ENCODE measurements at regions not wholly inside any gene's neighbourhood (a gene's known extent, or its start where the extent isn't known, plus 50 kb on each side); places are given as distances from the start of the nearest gene placed in this dataset.
"Not testable (repeated sequence)": the region's sequence is repeated elsewhere in the genome, so short reads cannot be mapped to it uniquely, and the experiment has no call there.

- DNase-seq = no peak
- no peak overlapping the region for H3K9ac ChIP-seq (ENCODE audit: low read depth in 2 of 2, low read length in 2 of 2)
- intact Hi-C loops (cut with DNase I) = no loop called here
- H3K27me3 ChIP-seq = no peaks in the 10 kb centered on the region
- no peaks in the 10 kb centered on the region for H3K9me3 ChIP-seq
- H3K4me3 ChIP-seq = no peak overlapping the region
- H3K27ac ChIP-seq = no peak overlapping the region
- H3K4me1 ChIP-seq = no peaks in the 10 kb centered on the region
- TF ChIP-seq, protein P1, sequence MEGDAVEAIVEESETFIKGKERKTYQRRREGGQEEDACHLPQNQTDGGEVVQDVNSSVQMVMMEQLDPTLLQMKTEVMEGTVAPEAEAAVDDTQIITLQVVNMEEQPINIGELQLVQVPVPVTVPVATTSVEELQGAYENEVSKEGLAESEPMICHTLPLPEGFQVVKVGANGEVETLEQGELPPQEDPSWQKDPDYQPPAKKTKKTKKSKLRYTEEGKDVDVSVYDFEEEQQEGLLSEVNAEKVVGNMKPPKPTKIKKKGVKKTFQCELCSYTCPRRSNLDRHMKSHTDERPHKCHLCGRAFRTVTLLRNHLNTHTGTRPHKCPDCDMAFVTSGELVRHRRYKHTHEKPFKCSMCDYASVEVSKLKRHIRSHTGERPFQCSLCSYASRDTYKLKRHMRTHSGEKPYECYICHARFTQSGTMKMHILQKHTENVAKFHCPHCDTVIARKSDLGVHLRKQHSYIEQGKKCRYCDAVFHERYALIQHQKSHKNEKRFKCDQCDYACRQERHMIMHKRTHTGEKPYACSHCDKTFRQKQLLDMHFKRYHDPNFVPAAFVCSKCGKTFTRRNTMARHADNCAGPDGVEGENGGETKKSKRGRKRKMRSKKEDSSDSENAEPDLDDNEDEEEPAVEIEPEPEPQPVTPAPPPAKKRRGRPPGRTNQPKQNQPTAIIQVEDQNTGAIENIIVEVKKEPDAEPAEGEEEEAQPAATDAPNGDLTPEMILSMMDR (IDR thresholded peaks at IDR 0.05) = no peak
- no peaks in the 10 kb centered on the region for H3K36me3 ChIP-seq
Measured at GRCh38 chr15:79572691-79573404, 140.7 kb downstream of the MINAR1 start.

- H3K27ac ChIP-seq; H3K4me3 ChIP-seq; H3K9ac ChIP-seq (ENCODE audit: low read depth in 2 of 2, low read length in 2 of 2); H3K36me3 ChIP-seq; H3K4me1 ChIP-seq; intact Hi-C loops (cut with DNase I); DNase-seq; H3K9me3 ChIP-seq; H3K27me3 ChIP-seq: not testable (repeated sequence)
Measured at GRCh38 chr15:79574431-79575273, 142.5 kb downstream of the MINAR1 start.

DNA sequence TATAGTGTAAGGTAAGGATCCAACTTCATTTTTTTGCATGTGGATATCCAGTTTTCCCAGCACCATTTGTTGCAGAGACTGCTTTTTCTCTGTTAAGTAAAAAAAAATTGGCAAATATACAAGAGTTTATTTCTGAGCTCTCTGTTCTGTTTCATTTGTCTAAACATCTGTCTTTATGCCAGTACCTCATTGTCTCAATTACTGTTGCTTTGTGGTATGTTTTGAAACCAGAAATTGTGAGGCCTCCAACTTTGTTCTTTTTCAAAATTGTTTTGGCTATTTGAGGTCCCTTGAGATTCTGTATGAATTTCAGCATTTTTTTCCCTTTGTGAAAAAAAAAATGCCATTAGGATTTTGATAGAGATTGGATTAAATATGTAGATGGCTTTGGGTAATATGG, 150.5 kb downstream of the MINAR1 start:
- Histone ChIP-seq H3K36me3 (no peaks in the 10 kb centered on the region), H3K9me3 (no peaks in the 10 kb centered on the region), H3K4me1 (no peaks in the 10 kb centered on the region), H3K4me3 (no peak overlapping the region), H3K9ac (ENCODE audit: low read depth in 2 of 2, low read length in 2 of 2) (no peak overlapping the region), H3K27ac (no peak overlapping the region), H3K27me3 (no peaks in the 10 kb centered on the region)
- intact Hi-C loops (cut with DNase I) = no loop called here
- no peak for DNase-seq
- TF ChIP-seq, protein P1 (IDR thresholded peaks at IDR 0.05) = no peak

DNA sequence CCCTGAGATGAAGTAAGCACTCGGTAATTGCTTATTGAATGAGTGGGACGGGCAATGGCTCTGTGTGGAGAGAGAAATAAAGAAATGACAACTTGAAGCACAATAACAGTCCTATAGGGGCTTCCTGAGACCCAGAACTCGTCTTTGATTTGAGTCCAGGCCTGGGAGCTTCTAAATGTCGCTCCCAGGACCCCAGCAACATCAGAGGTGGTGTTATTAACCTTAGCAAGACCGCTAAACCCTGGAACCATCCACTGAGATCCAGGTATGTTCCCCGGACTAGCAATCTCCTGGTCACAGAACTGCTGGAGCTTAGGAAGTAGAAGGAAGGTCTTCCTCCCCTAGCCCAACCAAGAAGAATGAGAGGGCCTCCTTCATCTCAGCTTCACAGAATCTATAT, 160.0 kb downstream of the MINAR1 start:
- H3K9ac ChIP-seq (ENCODE audit: low read depth in 2 of 2, low read length in 2 of 2) = no peak overlapping the region
- no peaks in the 10 kb centered on the region for H3K27me3 ChIP-seq
- no peak overlapping the region for H3K4me3 ChIP-seq
- no peaks in the 10 kb centered on the region for H3K36me3 ChIP-seq
- DNase-seq = no peak
- TF ChIP-seq, protein P1 (IDR thresholded peaks at IDR 0.05) = no peak
- no peaks in the 10 kb centered on the region for H3K9me3 ChIP-seq
- no peaks in the 10 kb centered on the region for H3K4me1 ChIP-seq
- intact Hi-C loops (cut with DNase I) = loop anchor here (2.0 kb wide), 1 partner anchor 209 kb away; no protein-coding TSS in a partner anchor
- H3K27ac ChIP-seq = no peak overlapping the region

GRCh38 chr15:79593119-79593869, 161.2 kb downstream of the MINAR1 start:
- Histone ChIP-seq H3K4me3 (no peak overlapping the region), H3K4me1 (no peaks in the 10 kb centered on the region), H3K27me3 (no peaks in the 10 kb centered on the region), H3K36me3 (no peaks in the 10 kb centered on the region), H3K9ac (ENCODE audit: low read depth in 2 of 2, low read length in 2 of 2) (no peak overlapping the region), H3K27ac (no peak overlapping the region), H3K9me3 (no peaks in the 10 kb centered on the region)
- intact Hi-C loops (cut with DNase I) = loop anchor here (2.0 kb wide), 1 partner anchor 210 kb away; no protein-coding TSS in a partner anchor
- TF ChIP-seq, protein P1 (IDR thresholded peaks at IDR 0.05) = no peak
- no peak for DNase-seq

Measured in colonic mucosa (tissue), 4 donors.